ENCODE measurements at regions not wholly inside any gene's neighbourhood (a gene's known extent, or its start where the extent isn't known, plus 50 kb on each side); places are given as distances from the start of the nearest gene placed in this dataset.

DNA sequence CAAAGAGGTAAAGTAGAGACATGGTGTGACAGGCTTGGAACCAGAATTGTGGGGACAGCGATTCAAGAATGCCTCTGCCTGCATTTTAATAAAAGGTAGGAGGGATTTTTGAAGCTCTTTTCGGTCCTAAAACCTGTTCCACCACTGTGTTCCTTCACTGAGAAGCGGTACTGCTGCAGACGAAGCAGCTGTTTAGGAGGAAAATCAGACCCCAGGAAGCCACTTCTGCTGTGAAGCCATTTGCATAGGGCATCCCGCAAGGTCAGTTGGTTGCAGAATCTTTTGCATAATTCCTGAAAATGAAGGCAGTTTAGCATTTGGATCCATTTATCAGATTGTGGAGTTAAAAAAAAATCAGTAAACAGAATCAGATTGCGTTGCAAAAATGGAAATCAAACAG is 183.3 kb upstream of the PRKCQ start:
- DNase-seq, result no peak

DNA sequence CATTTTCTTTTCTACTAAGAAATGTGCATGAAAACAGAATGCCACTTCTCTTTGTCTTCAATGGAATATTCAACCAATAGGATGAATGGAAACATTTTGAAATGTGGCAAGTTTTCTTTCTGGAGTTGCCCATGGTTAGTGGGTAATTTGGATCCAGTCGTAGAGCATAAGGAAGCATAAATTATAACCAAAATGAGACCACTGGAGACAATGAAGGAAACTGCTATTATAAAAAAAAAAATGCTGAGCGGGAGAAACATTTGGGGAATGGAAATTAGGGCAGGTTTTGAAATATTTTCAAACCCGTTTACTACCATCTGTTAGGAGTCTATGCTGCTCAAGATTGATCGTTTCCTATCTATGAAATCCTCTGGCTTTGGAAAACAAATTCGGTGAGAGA is 182.9 kb upstream of the PRKCQ start:
- DNase-seq, result no peak

GRCh38 chr10:6759961-6760360 is 179.9 kb upstream of the PRKCQ start:
- DNase-seq, result no peak

DNA sequence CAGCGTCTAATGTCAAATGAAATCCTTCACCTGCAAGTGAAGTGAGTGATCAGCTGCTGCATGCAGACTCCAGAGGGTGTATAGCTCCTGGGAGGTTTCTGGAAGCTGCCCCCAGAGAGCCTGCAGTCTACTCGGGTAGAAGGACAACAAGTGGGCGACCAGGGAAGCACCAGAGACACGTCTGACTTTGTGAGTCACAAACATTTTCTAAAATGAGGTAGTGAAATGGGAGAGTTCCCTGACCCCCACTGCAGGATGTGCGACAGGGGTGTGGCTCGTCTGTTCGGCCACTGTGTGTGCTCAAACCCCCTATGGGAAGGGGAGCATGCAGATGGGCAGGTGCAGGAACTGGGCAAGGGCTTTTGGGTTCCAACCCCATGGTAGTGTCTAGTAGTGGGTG is 177.1 kb upstream of the PRKCQ start:
- no peak for DNase-seq

- no peak for DNase-seq
These were observed 176.6 kb upstream of the PRKCQ start for GRCh38 chr10:6756716-6757115.

GRCh38 chr10:6755781-6756460 is 175.8 kb upstream of the PRKCQ start:
- peak; percentile 28 for DNase-seq

GRCh38 chr10:6753644-6754043 is 173.6 kb upstream of the PRKCQ start:
- no peak for DNase-seq

GRCh38 chr10:6751363-6751762 is 171.3 kb upstream of the PRKCQ start:
- DNase-seq, result no peak

GRCh38 chr10:6748981-6749635 is 169.0 kb upstream of the PRKCQ start:
- DNase-seq, result peak; percentile 73

DNA sequence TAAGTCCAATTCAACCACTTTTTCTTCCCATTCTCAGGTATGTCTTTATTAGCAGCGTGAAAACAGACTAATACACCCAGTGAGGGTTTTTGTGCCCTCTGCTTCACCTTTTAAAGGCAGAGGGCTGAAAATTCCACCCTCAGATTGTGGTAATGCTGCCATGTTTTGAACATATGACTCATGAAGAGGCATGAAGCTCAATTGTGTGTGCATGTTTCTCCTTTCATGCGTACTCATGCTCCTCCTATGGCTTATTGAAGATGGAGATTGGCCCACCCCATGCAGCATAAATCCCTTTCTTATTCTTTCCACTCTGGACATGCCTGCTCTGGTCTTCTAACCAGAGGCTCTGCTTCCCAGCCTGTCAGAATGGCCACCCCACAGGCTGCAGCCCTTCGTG is 168.0 kb upstream of the PRKCQ start:
- peak; percentile 22 for DNase-seq

GRCh38 chr10:6746782-6747181 is 166.7 kb upstream of the PRKCQ start:
- DNase-seq, result no peak

- DNase-seq, result no peak
These were observed 163.3 kb upstream of the PRKCQ start for GRCh38 chr10:6743291-6743849.

DNA sequence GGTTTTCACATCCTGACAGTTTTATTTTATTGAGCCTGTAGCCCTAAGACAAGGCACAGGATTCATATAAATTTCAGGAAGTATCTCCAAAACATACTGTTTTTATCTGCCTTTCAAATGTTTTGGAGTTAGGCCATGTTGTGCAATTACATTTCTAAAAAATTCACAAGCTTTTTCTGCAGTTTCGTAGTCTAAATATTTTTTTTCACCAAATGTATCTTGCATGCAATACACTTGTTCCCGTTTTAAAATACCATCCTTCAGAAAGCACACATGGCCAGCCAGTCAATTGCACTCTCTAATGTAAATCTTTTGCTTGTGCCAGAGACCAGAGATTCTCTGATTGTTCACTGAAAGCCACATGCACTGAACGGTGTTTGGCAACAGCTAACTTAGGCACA is 161.5 kb upstream of the PRKCQ start:
- peak; percentile 25 for DNase-seq

DNA sequence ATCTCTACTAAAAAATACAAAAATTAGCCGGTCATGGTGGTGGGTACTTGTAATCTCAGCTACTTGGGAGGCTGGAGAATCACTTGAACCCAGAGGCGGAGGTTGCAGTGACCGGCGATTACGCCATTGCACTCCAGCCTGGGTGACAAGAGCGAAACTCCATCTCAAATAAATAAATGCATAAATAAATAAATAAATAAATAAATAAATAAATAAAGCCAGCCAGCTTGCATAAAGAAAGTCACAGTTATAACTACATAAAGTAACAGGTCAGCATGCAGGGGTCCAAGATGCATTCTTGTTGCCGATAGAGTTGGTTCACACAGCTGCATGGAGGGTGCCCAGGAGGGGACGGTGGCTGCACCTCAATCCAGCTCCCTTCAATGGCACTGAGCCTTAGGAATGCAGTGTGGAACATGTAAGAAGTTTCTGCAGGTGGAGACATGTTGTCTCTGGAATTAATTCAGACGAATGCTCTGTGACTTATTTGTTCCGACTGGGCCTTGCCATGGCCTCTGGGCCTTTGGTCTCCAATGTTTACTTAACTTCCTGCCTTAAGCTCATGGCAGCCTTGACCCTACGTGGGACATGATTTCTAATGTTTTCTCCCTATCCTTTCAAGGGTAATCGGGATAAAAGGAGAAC is 159.6 kb upstream of the PRKCQ start:
- no peak for DNase-seq

- DNase-seq, result peak; percentile 45
These were observed 158.2 kb upstream of the PRKCQ start for GRCh38 chr10:6738112-6738768.

DNA sequence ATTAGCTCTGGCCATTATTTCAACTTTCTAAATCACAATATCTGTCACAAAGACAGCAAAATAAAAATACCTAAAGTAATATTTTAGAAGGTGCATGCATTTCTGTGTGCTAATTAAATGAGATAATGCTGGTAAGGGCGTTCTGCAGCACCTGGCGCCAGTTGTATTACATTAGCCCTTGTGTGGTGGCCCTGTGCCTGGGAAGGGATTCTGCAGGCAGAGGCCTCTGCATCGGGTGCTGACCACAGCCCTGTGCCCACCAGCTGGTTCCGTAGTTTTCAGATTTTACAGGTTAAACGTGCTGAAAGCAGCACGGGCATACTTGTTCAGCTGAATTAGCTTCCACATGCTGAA is 157.7 kb upstream of the PRKCQ start:
- DNase-seq, result no peak

- peak; percentile 49 for DNase-seq
These were observed 157.1 kb upstream of the PRKCQ start for GRCh38 chr10:6737080-6737641.

GRCh38 chr10:6734286-6734685 is 154.2 kb upstream of the PRKCQ start:
- no peak for DNase-seq

DNA sequence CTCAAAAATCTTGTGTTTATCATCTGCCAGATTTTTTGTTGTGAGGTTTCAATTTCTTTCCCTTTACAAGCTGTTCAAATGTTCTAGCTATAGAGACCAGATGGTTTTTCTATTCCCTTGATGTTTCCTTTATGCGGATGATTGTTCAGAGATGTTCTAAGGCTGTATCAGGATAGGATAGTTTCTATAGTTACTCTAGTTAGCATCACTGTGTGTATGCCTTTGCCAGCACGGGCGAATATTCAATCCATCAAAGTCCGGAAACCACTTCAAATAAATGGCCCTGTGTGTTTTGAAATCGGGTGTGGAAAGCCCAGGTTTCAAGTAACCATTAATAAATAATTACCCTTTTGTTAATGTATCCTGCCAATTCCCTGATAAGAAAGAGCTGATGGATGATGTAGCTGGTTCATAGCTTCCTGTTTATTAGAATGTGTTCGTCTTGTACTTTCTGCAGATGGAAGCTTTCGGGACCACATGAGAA is 149.8 kb upstream of the PRKCQ start:
- peak; percentile 20 for DNase-seq

DNA sequence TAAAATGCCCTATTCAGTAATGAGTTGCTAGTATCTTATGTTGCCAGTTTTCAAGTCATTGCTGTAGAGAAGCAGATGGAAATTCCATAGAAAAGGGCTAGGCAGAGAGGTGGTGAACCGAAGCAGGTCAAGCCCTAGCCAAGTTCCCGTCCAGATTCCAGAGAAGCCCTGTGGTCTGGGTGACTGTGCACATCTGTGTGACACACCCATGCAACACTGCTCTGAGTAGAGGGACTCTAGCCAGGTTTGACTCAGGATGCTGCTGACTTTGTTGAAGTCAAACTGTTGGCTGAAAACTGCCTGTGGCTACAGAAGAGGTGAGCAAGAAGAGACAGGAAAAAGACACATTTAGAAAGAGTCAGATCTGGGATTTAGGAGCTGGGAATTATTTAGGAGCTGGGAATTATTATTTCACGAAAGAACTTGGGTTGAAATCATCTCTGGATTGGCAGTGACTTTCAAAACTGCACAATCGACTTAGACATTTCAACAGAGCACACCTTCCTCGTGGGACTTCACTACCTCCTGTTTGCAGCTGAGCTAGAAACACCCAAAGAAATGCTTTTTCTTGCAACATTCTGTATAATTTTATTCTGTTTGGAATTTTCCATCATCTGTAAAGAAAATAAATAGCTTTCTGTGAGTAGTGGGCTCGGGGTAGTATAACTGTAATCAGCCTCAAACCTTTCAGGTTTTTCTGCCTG is 149.1 kb upstream of the PRKCQ start:
- peak; percentile 42 for DNase-seq

DNA sequence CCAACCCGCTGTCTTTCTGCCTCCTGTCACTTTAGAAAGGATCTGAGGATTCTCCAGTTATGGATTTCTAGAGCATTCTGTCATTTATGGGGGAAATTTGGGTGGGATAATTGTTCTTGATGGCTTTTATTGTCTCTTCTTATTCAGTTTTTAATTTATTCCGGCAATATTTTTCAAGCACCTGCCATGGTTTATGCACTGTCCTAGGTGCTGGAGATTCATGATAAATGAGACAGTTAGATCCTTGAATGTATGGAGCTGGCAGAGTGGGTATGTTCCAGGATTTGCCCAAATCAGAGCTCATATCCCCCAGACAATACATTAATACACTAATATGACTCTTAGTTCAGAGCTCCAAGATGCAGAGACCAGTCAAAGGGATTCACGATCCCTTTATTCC is 146.8 kb upstream of the PRKCQ start:
- no peak for DNase-seq

DNA sequence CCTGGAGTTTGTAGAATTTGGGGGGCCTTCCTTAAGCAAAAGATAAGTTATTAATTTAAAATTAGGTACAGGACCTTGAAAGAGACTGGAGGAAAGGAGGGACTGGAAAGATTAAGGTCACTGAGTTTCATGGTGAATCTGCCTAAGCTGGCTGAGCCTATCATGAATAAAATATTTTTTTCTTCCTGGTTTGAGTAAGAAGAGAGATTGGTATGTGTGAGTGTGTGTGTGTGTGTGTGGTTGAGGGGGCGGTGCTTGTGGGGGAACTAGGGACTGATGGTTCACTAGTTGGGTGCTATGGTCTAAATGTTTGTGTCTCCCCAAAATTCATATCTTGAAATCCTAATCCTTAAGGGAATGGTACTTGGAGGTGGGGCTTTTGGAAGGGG is 142.5 kb upstream of the PRKCQ start:
- DNase-seq, result peak; percentile 64
